GM23248 (cell line): ENCODE measurements at regions not wholly inside any gene's neighbourhood (a gene's known extent, or its start where the extent isn't known, plus 50 kb on each side); places are given as distances from the start of the nearest gene placed in this dataset.

ENCODE experiments used
- DNase-seq: peaks from one replicate; pipeline ENCODE4 v3.0.0-alpha.2; 2015
- H2AFZ ChIP-seq: fragments of 200-600 bp; sonication (generic); 2 replicates; pipeline ENCODE4 v1.6.1; 2016; ENCODE audit warnings: antibody characterized with exemption
- H3F3A ChIP-seq: fragments of 200-600 bp; sonication (generic); 2 replicates; pipeline ENCODE4 v1.6.1; 2016; ENCODE audit warnings: mild to moderate bottlenecking, antibody characterized with exemption, mixed run types; ENCODE audit not compliant: insufficient read depth
- H3K27ac ChIP-seq: fragments of 200-600 bp; sonication (generic); 2 replicates; pipeline ENCODE4 v1.5.1; 2016; ENCODE audit warnings: mild to moderate bottlenecking
- H3K27me3 ChIP-seq: fragments of 200-600 bp; sonication (generic); replicated peaks from 2 replicates; pipeline ENCODE4 v1.6.1; 2016; ENCODE audit warnings: mild to moderate bottlenecking; ENCODE audit not compliant: insufficient read depth
- H3K36me3 ChIP-seq: fragments of 200-600 bp; sonication (generic); 2 replicates; pipeline ENCODE4 v1.6.1; 2016; ENCODE audit warnings: low read depth, mild to moderate bottlenecking
- H3K4me1 ChIP-seq: fragments of 200-600 bp; sonication (generic); 2 replicates; pipeline ENCODE4 v1.6.1; 2016; ENCODE audit warnings: mild to moderate bottlenecking; ENCODE audit not compliant: insufficient read depth
- H3K4me2 ChIP-seq: fragments of 200-600 bp; sonication (generic); one replicate; pipeline ENCODE4 v1.6.1; 2016; ENCODE audit warnings: mild to moderate bottlenecking; ENCODE audit not compliant: unreplicated experiment
- H3K4me3 ChIP-seq: fragments of 200-600 bp; sonication (generic); 2 replicates; pipeline ENCODE4 v1.5.1; 2016; ENCODE audit warnings: mild to moderate bottlenecking
- H3K79me2 ChIP-seq: fragments of 200-600 bp; sonication (generic); 2 replicates; pipeline ENCODE4 v1.6.1; 2016; ENCODE audit warnings: mild to moderate bottlenecking; ENCODE audit not compliant: insufficient read depth
- H3K9ac ChIP-seq: fragments of 200-600 bp; sonication (generic); 2 replicates; pipeline ENCODE4 v1.6.1; 2016; ENCODE audit warnings: mild to moderate bottlenecking
- H3K9me2 ChIP-seq: fragments of 200-600 bp; sonication (generic); 2 replicates; pipeline ENCODE4 v1.6.1; 2016; ENCODE audit warnings: mixed run types, mild to moderate bottlenecking, moderate library complexity; ENCODE audit not compliant: insufficient read depth
- H3K9me3 ChIP-seq: fragments of 200-600 bp; sonication (generic); one replicate; pipeline ENCODE4 v1.6.1; 2017; ENCODE audit warnings: low read depth
- H4K20me1 ChIP-seq: fragments of 200-600 bp; sonication (generic); 2 replicates; pipeline ENCODE4 v1.6.0; 2016; ENCODE audit not compliant: insufficient read depth
- EZH2 ChIP-seq: fragments of 200-600 bp; sonication (generic); IDR thresholded peaks from 2 replicates; pipeline ENCODE4 v1.6.1; 2018; ENCODE audit warnings: antibody characterized with exemption, mild to moderate bottlenecking; ENCODE audit not compliant: insufficient read depth, poor library complexity, severe bottlenecking
- EZH2phosphoT487 ChIP-seq: fragments of 200-600 bp; sonication (generic); IDR thresholded peaks from 2 replicates; pipeline ENCODE4 v1.6.1; 2018; ENCODE audit warnings: antibody characterized with exemption, moderate library complexity, mild to moderate bottlenecking, low read depth; ENCODE audit not compliant: insufficient read depth
- WGBS, 2 experiments: methylation state at CpG; one replicate each; pipeline ENCODE4 v1.1.6; 2015 to 2017; ENCODE audit warnings: low lambda C conversion rate in 2 of 2, low coverage in 1 of 2; ENCODE audit errors: missing lambda C conversion rate in 2 of 2; 5-methylcytosine and 5-hydroxymethylcytosine counted together
- in situ Hi-C: fragments of 300-500 bp; cut with MboI; formaldehyde crosslinking; loops from 2 replicates; pipeline ENCODE4 v1.15.0; 2020

DNA sequence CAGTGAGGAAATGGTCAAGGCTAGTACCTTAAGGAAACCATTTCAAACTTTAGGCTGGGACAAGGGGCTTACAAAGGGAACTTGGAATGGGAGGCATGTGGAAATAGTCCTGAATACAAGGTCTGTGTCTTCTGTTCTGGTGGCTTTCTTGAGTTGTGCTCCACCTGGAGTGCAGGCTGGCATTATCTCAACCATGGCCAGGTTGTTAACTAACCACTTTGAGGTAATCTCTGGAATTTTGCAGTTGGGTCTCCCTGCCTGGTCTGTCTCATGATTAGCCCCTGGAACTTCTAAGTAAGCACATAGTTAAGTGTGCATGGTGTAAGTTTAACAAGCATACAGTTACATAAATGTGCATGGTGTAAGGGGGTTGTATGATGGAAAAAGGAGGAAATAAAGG, 77.5 kb downstream of the PCDH18 start:
- H3K27ac ChIP-seq, result no peak overlapping the region
- no peak overlapping the region for H3K4me3 ChIP-seq
- H3K27me3 ChIP-seq, result no peaks in the 10 kb centered on the region
- no peaks in the 10 kb centered on the region for H3K9me2 ChIP-seq
- H3K4me2 ChIP-seq, result no peak overlapping the region
- no peak for DNase-seq
- TF ChIP-seq EZH2 (no peak), EZH2phosphoT487 (no peak)
- in situ Hi-C loops, result no loop called here
- no peaks in the 10 kb centered on the region for H3F3A ChIP-seq
- H3K9ac ChIP-seq, result no peak overlapping the region
- no peaks in the 10 kb centered on the region for H3K79me2 ChIP-seq
- H3K36me3 ChIP-seq, result no peaks in the 10 kb centered on the region
- H3K9me3 ChIP-seq, result no peaks in the 10 kb centered on the region
- H4K20me1 ChIP-seq, result no peaks in the 10 kb centered on the region
- H2AFZ ChIP-seq, result no peak overlapping the region
- no peaks in the 10 kb centered on the region for H3K4me1 ChIP-seq

DNA sequence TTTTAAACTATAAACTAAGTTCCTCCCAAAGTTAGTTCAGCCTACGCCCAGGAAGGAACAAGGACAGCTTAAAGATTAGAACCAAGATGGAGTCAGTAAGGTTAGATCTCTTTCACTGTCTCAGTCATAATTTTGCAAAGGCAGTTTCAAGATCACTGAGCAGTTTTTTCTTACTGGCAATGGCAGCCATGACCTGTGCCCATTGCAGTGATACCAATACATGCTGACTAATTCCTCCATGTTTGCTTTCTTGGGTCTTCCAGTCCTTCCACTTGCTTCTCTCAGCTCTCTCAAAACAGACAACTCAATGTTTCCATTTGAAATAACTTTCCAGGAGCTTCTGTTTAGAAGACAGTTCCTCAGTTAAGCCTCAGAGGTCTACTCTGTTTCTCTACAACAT, 79.5 kb downstream of the PCDH18 start:
- H3K4me3 ChIP-seq, result no peak overlapping the region
- H4K20me1 ChIP-seq, result no peaks in the 10 kb centered on the region
- no peaks in the 10 kb centered on the region for H3K9me3 ChIP-seq
- H3F3A ChIP-seq, result no peaks in the 10 kb centered on the region
- no peak overlapping the region for H3K9ac ChIP-seq
- no peaks in the 10 kb centered on the region for H3K79me2 ChIP-seq
- H3K4me1 ChIP-seq, result no peaks in the 10 kb centered on the region
- H3K27ac ChIP-seq, result no peak overlapping the region
- in situ Hi-C loops, result no loop called here
- DNase-seq, result no peak
- no peak for TF ChIP-seq EZH2
- no peak overlapping the region for H2AFZ ChIP-seq
- WGBS, 2 experiments, result 97 to 100% methylated on average over 1 of the region's 1 CpG
- H3K9me2 ChIP-seq, result no peaks in the 10 kb centered on the region
- no peaks in the 10 kb centered on the region for H3K27me3 ChIP-seq
- H3K36me3 ChIP-seq, result no peaks in the 10 kb centered on the region
- H3K4me2 ChIP-seq, result no peak overlapping the region

DNA sequence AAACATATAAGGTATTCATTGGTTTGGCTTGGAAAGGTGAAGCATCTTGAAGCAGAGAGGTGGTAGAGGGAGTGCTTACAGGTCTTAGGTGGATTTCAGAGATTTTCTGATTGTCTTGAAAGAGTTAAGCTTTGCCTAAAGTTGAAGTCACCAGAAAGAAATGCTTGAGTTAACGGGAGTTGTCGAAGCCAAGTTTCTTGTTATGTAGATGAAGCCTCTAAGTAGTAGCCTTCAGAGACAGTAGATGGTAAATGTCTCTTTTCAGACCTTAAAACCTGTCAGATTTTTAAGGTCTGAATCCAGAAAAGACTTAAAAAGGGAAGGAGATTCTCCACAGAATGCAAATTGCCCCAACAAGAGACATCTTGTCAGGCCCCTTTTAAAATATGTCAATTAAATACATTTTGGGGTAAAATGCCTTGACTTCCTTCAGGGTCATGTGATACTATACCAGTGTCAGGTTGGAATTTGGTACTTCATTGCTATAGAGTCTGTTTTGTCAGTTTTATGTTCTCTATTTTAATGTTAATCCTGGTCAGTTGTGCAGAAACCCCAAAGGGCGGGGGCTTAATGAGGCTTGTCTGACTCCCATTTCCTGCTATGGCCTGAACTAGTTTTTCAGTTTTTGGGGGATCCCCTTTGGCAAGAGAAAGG, 81.0 kb downstream of the PCDH18 start:
- TF ChIP-seq EZH2 (no peak), EZH2phosphoT487 (no peak)
- Histone ChIP-seq H3K4me2 (no peak overlapping the region), H3K4me1 (no peaks in the 10 kb centered on the region), H3K9me3 (no peaks in the 10 kb centered on the region), H3F3A (no peaks in the 10 kb centered on the region), H3K79me2 (no peaks in the 10 kb centered on the region), H3K9ac (no peak overlapping the region), H2AFZ (no peak overlapping the region), H3K27me3 (no peaks in the 10 kb centered on the region), H3K9me2 (no peaks in the 10 kb centered on the region), H3K4me3 (no peak overlapping the region), H3K36me3 (no peaks in the 10 kb centered on the region), H4K20me1 (no peaks in the 10 kb centered on the region), H3K27ac (no peak overlapping the region)
- 59 to 62% methylated on average over 3 of the region's 3 CpGs for WGBS, 2 experiments
- in situ Hi-C loops, result no loop called here
- DNase-seq, result no peak

DNA sequence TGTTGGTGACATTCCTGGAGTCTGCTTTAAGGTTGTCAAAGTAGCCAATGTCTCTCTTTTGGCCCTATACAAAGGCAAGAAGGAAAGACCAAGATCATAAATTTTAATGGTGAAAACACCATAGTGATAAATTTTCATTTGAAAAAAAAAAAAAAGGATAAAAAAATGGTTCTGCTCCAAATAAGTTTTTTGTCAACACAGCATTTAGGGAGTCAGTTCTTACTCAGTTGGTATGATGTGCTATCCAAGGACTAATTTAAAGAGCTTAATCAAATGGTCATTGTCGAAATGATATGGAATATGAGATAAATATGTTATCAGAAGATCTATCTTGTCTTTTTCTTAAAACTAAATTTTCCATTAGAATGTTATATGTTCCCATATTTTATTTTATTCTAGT, 83.9 kb downstream of the PCDH18 start:
- H2AFZ ChIP-seq, result no peak overlapping the region
- no peaks in the 10 kb centered on the region for H3K79me2 ChIP-seq
- WGBS, 2 experiments, result 94 to 100% methylated on average over 1 of the region's 1 CpG
- H3K9me2 ChIP-seq, result no peaks in the 10 kb centered on the region
- H3K36me3 ChIP-seq, result no peaks in the 10 kb centered on the region
- in situ Hi-C loops, result no loop called here
- no peaks in the 10 kb centered on the region for H3K27me3 ChIP-seq
- H3K27ac ChIP-seq, result no peak overlapping the region
- no peaks in the 10 kb centered on the region for H3K4me1 ChIP-seq
- no peaks in the 10 kb centered on the region for H3F3A ChIP-seq
- no peak overlapping the region for H3K4me2 ChIP-seq
- TF ChIP-seq EZH2 (no peak), EZH2phosphoT487 (no peak)
- H3K9me3 ChIP-seq, result no peaks in the 10 kb centered on the region
- no peaks in the 10 kb centered on the region for H4K20me1 ChIP-seq
- no peak overlapping the region for H3K4me3 ChIP-seq
- DNase-seq, result no peak
- no peak overlapping the region for H3K9ac ChIP-seq

DNA sequence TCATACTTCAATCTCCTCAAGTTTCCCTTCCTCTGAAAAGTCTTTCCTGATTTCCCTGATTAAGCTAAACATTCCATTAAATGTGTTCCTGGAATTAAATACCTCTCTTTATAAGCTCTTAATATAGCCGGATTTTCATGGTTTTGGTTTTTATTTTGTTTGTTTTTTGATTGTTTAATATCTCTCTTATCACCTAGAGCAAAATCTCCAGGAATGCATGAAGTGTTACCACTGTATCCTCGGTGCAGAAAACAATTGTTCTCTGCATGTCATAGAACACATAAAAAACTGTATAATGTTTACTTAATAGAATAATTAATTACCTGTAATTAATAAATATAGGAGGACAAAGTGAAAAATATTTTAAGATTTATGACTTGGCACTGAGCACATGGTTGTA, 86.2 kb downstream of the PCDH18 start:
- Histone ChIP-seq H3K36me3 (no peaks in the 10 kb centered on the region), H2AFZ (no peak overlapping the region), H3K4me2 (no peak overlapping the region), H3K9ac (no peak overlapping the region), H3K9me2 (no peaks in the 10 kb centered on the region), H4K20me1 (no peaks in the 10 kb centered on the region), H3K79me2 (no peaks in the 10 kb centered on the region), H3K4me3 (no peak overlapping the region), H3K27ac (no peak overlapping the region), H3K27me3 (no peaks in the 10 kb centered on the region), H3K9me3 (no peaks in the 10 kb centered on the region), H3K4me1 (no peaks in the 10 kb centered on the region), H3F3A (no peaks in the 10 kb centered on the region)
- DNase-seq, result no peak
- 79 to 88% methylated on average over 2 of the region's 2 CpGs for WGBS, 2 experiments
- in situ Hi-C loops, result no loop called here
- no peak for TF ChIP-seq EZH2
- no peak for TF ChIP-seq EZH2phosphoT487
